Bronchial epithelial cell (primary cell): ENCODE measurements at regions not wholly inside any gene's neighbourhood (a gene's known extent, or its start where the extent isn't known, plus 50 kb on each side); places are given as distances from the start of the nearest gene placed in this dataset.
"Not testable (repeated sequence)": the region's sequence is repeated elsewhere in the genome, so short reads cannot be mapped to it uniquely, and the experiment has no call there.

ENCODE experiments used
- DNase-seq: peaks from one replicate; pipeline ENCODE4 v3.0.0-alpha.2; 2010; ENCODE audit warnings: low read depth
- FAIRE-seq: peaks from 2 replicates; lab custom pipeline; 2011; peaks lifted over from hg19 to GRCh38; lab: Jason Lieb, UNC
- H3K27me3 ChIP-seq: 2 replicates; pipeline ENCODE4 v1.5.1; 2011; ENCODE audit warnings: low read length; ENCODE audit not compliant: control insufficient read depth, insufficient read depth
- H3K36me3 ChIP-seq: 2 replicates; pipeline ENCODE4 v1.5.1; 2011; ENCODE audit warnings: low read length; ENCODE audit not compliant: control insufficient read depth, insufficient read depth
- H3K4me3 ChIP-seq: 2 replicates; pipeline ENCODE4 v1.5.1; 2011; ENCODE audit warnings: mild to moderate bottlenecking, low read depth, low read length, control low read depth
- CTCF ChIP-seq: IDR thresholded peaks from 2 replicates; pipeline ENCODE4 v1.5.1; 2011; ENCODE audit warnings: mild to moderate bottlenecking, moderate library complexity, low read length, control low read depth, inconsistent platforms; ENCODE audit not compliant: insufficient read depth, severe bottlenecking

GRCh38 chr1:182331387-182331786 lies 60.2 kb downstream of the GLUL start:
- no peak for DNase-seq
- FAIRE-seq: no peak
- Histone ChIP-seq H3K36me3 (no peaks in the 10 kb centered on the region), H3K27me3 (no peaks in the 10 kb centered on the region), H3K4me3 (no peak overlapping the region)
- no peak for TF ChIP-seq CTCF

DNA sequence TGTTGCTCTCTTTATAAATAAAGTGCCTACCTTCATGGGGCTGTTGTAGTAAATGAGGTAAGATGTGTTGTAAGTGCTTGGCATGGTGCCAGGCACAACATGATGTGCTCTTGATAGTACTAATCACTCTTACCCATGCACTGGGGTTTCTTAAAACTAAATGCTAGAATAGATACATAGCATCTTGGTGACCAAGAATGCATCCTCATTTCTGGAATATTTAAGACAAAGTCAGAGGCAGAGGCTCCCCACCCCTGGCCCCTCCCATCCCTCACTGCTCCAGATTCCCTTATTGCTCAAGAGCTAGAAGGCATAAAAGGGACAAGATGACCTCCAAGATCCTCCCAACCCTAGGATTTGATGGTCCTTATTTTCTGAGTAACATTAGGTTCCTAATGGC lies 61.3 kb downstream of the GLUL start:
- no peak for FAIRE-seq
- Histone ChIP-seq H3K36me3 (no peaks in the 10 kb centered on the region), H3K27me3 (no peaks in the 10 kb centered on the region), H3K4me3 (no peak overlapping the region)
- DNase-seq: peak; percentile 63
- no peak for TF ChIP-seq CTCF

GRCh38 chr1:182329471-182329870 lies 62.1 kb downstream of the GLUL start:
- Histone ChIP-seq H3K36me3 (no peaks in the 10 kb centered on the region), H3K27me3 (no peaks in the 10 kb centered on the region), H3K4me3 (no peak overlapping the region)
- FAIRE-seq (no peak), DNase-seq (no peak)
- no peak for TF ChIP-seq CTCF

GRCh38 chr1:182328591-182328990 lies 63.0 kb downstream of the GLUL start:
- FAIRE-seq: no peak
- H3K36me3 ChIP-seq: no peaks in the 10 kb centered on the region
- no peak for DNase-seq
- no peaks in the 10 kb centered on the region for H3K27me3 ChIP-seq
- no peak overlapping the region for H3K4me3 ChIP-seq
- TF ChIP-seq CTCF: no peak

DNA sequence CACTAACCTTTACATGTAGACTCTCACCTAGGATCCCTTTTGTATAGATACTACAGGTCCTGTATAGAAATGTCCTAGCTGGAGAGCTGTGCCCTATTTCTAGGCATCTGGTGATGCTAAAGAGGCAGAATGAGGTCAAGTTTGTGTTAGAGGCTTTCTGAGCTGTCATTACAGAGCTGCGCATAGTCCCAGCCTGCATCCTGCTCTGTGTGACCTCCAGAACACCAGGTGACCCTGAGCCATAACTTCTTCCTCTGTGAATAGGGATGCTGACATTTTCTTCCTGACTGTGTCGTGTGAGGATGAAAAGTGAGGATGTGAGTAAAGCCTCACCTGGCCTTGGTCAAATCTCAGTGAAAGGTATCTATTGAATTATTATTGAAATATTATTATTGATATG lies 66.3 kb downstream of the GLUL start:
- no peak for FAIRE-seq
- Histone ChIP-seq H3K27me3 (no peaks in the 10 kb centered on the region), H3K36me3 (no peaks in the 10 kb centered on the region), H3K4me3 (no peak overlapping the region)
- DNase-seq: no peak
- no peak for TF ChIP-seq CTCF

DNA sequence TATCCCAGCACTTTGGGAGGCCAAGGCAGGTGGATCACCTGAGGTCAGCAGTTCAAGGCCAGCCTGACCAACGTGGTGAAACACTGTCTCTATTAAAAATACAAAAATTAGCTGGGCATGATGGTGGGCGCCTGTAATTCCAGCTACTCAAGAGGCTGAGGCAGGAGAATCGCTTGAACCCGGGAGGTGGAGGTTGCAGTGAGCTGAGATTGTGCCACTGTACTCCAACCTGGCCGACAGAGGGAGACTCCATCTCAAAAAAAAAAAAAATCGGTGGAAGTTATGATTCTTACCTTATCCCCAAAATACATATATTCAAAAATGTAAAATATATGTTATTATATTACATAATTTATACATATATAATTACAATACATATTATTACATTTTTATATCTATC lies 70.1 kb downstream of the GLUL start:
- H3K4me3 ChIP-seq, FAIRE-seq, H3K27me3 ChIP-seq, H3K36me3 ChIP-seq, DNase-seq: not testable (repeated sequence)
